AG04449 (cell line): ENCODE measurements at regions not wholly inside any gene's neighbourhood (a gene's known extent, or its start where the extent isn't known, plus 50 kb on each side); places are given as distances from the start of the nearest gene placed in this dataset.

Experiments
- CTCF ChIA-PET: fragments of 350-600 bp; formaldehyde crosslinking; extraction: SDS; loops from one replicate; lab custom pipeline; 2021; ENCODE audit warnings: antibody characterized with exemption; lab: Yijun Ruan, JAX
- POLR2A ChIA-PET: fragments of 400-600, 350-600 bp; formaldehyde crosslinking; extraction: SDS; loops from one replicate; lab custom pipeline; 2020; ENCODE audit warnings: antibody characterized with exemption, inconsistent platforms; lab: Yijun Ruan, JAX
- DNase-seq: peaks from one replicate; pipeline ENCODE4 v3.0.0-alpha.2; 2010; ENCODE audit warnings: low read depth, low spot score
- H3K4me3 ChIP-seq: 2 replicates; pipeline ENCODE4 v1.5.1; 2011; ENCODE audit warnings: low read depth, mild to moderate bottlenecking, control low read depth, low read length
- TF ChIP-seq, protein P1 (sequence below): IDR thresholded peaks from one replicate; pipeline ENCODE4 v1.5.1; 2011; ENCODE audit warnings: mild to moderate bottlenecking, moderate library complexity, low read length, control low read depth, inconsistent platforms; ENCODE audit not compliant: insufficient read depth; ENCODE audit errors: missing control alignments

GRCh38 chr21:15407585-15407984 is 322.2 kb upstream of the USP25 start:
- no peak overlapping the region for H3K4me3 ChIP-seq
- CTCF ChIA-PET: no interaction called here
- TF ChIP-seq, protein P1, sequence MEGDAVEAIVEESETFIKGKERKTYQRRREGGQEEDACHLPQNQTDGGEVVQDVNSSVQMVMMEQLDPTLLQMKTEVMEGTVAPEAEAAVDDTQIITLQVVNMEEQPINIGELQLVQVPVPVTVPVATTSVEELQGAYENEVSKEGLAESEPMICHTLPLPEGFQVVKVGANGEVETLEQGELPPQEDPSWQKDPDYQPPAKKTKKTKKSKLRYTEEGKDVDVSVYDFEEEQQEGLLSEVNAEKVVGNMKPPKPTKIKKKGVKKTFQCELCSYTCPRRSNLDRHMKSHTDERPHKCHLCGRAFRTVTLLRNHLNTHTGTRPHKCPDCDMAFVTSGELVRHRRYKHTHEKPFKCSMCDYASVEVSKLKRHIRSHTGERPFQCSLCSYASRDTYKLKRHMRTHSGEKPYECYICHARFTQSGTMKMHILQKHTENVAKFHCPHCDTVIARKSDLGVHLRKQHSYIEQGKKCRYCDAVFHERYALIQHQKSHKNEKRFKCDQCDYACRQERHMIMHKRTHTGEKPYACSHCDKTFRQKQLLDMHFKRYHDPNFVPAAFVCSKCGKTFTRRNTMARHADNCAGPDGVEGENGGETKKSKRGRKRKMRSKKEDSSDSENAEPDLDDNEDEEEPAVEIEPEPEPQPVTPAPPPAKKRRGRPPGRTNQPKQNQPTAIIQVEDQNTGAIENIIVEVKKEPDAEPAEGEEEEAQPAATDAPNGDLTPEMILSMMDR: no peak
- DNase-seq: no peak
- POLR2A ChIA-PET: no interaction called here

- no peak overlapping the region for H3K4me3 ChIP-seq
- CTCF ChIA-PET: no interaction called here
- POLR2A ChIA-PET: no interaction called here
- no peak for DNase-seq
- TF ChIP-seq, protein P1: no peak
These were observed 321.7 kb upstream of the USP25 start for GRCh38 chr21:15408089-15408488.

- no peak for DNase-seq
- ChIA-PET CTCF (no interaction called here), POLR2A (no interaction called here)
- no peak overlapping the region for H3K4me3 ChIP-seq
- TF ChIP-seq, protein P1: no peak
These were observed 320.8 kb upstream of the USP25 start for GRCh38 chr21:15409031-15409430.

GRCh38 chr21:15410853-15411252 is 318.9 kb upstream of the USP25 start:
- ChIA-PET POLR2A (no interaction called here), CTCF (no interaction called here)
- H3K4me3 ChIP-seq: no peak overlapping the region
- TF ChIP-seq, protein P1: no peak
- DNase-seq: no peak

GRCh38 chr21:15414057-15414456 is 315.7 kb upstream of the USP25 start:
- TF ChIP-seq, protein P1: no peak
- POLR2A ChIA-PET: no interaction called here
- CTCF ChIA-PET: no interaction called here
- H3K4me3 ChIP-seq: no peak overlapping the region
- DNase-seq: no peak

DNA sequence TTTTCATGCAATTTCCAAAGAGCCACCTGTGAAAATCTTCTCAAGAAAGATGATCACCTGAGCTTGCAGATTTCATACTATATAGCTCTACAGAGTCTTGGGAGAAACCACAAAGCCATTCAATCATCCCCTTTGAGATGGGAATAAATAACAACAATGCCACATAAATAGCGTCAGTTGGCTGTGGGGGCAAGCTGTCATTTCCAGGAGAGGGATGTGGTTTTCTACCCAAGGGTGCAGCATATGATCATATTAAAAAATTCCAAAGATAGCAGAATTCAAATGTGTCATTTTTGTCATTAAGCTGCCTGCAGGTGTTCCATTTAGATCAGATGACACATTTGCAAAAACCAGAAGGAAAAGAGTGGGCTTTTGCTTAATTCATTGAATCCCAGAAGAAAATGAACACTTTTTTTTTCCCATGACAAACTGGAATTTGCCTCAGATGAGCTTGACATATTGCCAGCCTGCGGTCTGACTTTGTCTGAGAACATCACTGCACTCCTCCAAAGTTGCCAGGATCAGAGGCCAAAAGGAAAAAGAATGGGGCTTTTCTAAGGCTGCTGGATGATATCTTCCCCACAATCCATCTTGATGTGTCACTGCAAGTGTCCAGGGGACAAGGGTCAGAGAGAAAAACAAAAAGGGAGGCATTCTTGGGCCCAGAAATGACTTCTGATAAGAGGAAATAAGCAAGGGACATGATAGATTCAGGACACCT is 314.1 kb upstream of the USP25 start:
- TF ChIP-seq, protein P1: no peak
- ChIA-PET POLR2A (no interaction called here), CTCF (no interaction called here)
- no peak overlapping the region for H3K4me3 ChIP-seq
- no peak for DNase-seq
